Naive thymus-derived CD8-positive, alpha-beta T cell (primary cell): ENCODE measurements at regions not wholly inside any gene's neighbourhood (a gene's known extent, or its start where the extent isn't known, plus 50 kb on each side); places are given as distances from the start of the nearest gene placed in this dataset.
"Not testable (repeated sequence)": the region's sequence is repeated elsewhere in the genome, so short reads cannot be mapped to it uniquely, and the experiment has no call there.

Experiments used
- ATAC-seq, 2 donors: fragments of 150-1000 bp; cut with Tn5 transposase in 1 of 2; sonication (Bioruptor Pico), chemical (Tn5 transposase) in 1 of 2; 1 replicate in 1 of 2; 2 replicates in 1 of 2; pipeline ENCODE4 v1.10.0; 2021; ENCODE audit warnings: mild to moderate bottlenecking in 2 of 2, moderate library complexity in 2 of 2
- POLR2A ChIA-PET: fragments of 350-600 bp; sonication (Branson Sonifier 250); formaldehyde crosslinking; loops from one replicate; lab custom pipeline; 2021; ENCODE audit warnings: antibody characterized with exemption; lab: Charles Lee
- DNase-seq, 10 donors: peaks; one replicate each; pipeline versions ENCODE4 v3.0.0 to v3.0.0-alpha.2; 2020 to 2022
- H3K27ac Mint-ChIP-seq, 10 donors: one replicate each; pipeline ENCODE4 v1.8.0; 2020 to 2022; ENCODE audit warnings: mild to moderate bottlenecking in 10 of 10, mixed read lengths in 10 of 10, moderate library complexity in 4 of 10, inconsistent platforms in 1 of 10
- H3K27me3 Mint-ChIP-seq, 5 donors: one replicate each; pipeline ENCODE4 v1.8.0; 2021 to 2022; ENCODE audit warnings: mixed read lengths in 5 of 5
- H3K36me3 Mint-ChIP-seq, 3 donors: one replicate each; pipeline ENCODE4 v1.8.0; 2020 to 2022; ENCODE audit warnings: mixed read lengths in 3 of 3, mild to moderate bottlenecking in 2 of 3, inconsistent platforms in 1 of 3
- H3K4me1 Mint-ChIP-seq, 4 donors: one replicate each; pipeline ENCODE4 v1.8.0; 2021 to 2022; ENCODE audit warnings: mixed read lengths in 4 of 4
- H3K4me3 Mint-ChIP-seq, 10 donors: one replicate each; pipeline ENCODE4 v1.8.0; 2020 to 2022; ENCODE audit warnings: mild to moderate bottlenecking in 10 of 10, mixed read lengths in 10 of 10, moderate library complexity in 6 of 10, inconsistent platforms in 1 of 10
- H3K9me3 Mint-ChIP-seq, 9 donors: one replicate each; pipeline ENCODE4 v1.8.0; 2020 to 2022; ENCODE audit warnings: mixed read lengths in 9 of 9, mild to moderate bottlenecking in 3 of 9, inconsistent platforms in 1 of 9, moderate library complexity in 1 of 9

DNA sequence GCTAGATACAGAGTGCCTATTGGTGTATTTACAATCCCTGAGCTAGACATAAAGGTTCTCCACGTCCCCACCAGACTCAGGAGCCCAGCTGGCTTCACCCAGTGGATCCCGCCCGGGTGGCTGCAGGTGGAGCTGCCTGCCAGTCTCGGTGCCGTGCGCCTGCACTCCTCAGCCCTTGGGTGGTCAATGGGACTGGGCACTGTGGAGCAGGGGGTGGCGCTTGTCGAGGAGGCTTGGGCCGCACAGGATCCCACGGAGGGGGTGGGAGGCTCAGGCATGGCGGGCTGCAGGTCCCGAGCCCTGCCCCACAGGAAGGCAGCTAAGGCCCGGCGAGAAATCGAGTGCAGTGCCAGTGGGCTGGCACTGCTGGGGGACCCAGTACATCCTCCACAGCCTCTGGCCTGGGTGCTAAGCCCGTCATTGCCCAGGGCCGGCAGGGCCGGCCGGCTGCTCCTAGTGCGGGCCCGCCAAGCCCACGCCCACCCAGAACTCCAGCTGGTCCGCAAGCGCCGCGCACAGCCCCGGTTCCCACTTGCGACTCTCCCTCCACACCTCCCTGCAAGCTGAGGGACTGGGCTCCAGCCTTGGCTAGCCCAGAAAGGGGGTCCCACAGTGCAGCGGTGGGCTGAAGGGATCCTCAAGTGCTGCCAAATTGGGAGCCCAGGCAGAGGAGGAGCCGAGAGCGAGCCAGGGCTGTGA, 554.6 kb upstream of the LUZP2 start:
- H3K4me3 Mint-ChIP-seq, H3K36me3 Mint-ChIP-seq, H3K9me3 Mint-ChIP-seq, DNase-seq, ATAC-seq, H3K27me3 Mint-ChIP-seq, H3K4me1 Mint-ChIP-seq, POLR2A ChIA-PET, H3K27ac Mint-ChIP-seq: not testable (repeated sequence)

GRCh38 chr11:23944923-23945322, 551.9 kb upstream of the LUZP2 start:
- POLR2A ChIA-PET = no interaction called here
- DNase-seq = no peak
- Mint-ChIP-seq H3K27ac (no peak overlapping the region), H3K9me3 (peaks cover 0 to 9% (median 0%) of the 10 kb centered on the region in 9 donors), H3K27me3 (no peaks in the 10 kb centered on the region), H3K36me3 (no peaks in the 10 kb centered on the region), H3K4me3 (no peak overlapping the region), H3K4me1 (no peaks in the 10 kb centered on the region)
- no peak for ATAC-seq

- H3K27ac Mint-ChIP-seq = no peak overlapping the region
- H3K9me3 Mint-ChIP-seq = peaks cover 0 to 4% (median 0%) of the 10 kb centered on the region in 9 donors
- DNase-seq = no peak
- POLR2A ChIA-PET = no interaction called here
- no peaks in the 10 kb centered on the region for H3K4me1 Mint-ChIP-seq
- no peaks in the 10 kb centered on the region for H3K27me3 Mint-ChIP-seq
- H3K4me3 Mint-ChIP-seq = no peak overlapping the region
- no peaks in the 10 kb centered on the region for H3K36me3 Mint-ChIP-seq
- ATAC-seq = no peak
These were observed 549.0 kb upstream of the LUZP2 start for GRCh38 chr11:23947883-23948282.

DNA sequence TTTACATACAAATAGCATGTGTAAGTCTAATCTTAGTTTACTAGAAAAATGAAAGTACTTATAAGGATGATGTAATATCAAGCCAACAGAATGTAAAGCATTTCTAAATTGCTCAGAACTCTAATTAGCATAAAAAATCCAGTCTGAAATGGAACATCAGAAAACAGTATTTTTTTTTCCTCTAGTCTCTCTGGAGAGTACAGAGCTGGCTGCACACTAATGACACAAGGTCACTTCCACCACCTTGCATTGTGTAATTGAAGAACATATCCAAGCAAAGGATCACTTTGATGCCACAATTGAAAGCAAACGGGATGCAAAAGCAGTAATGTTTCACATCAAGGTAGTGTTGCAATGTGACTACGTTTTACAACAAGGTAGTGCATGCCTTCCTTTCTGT, 548.0 kb upstream of the LUZP2 start:
- no peaks in the 10 kb centered on the region for H3K27me3 Mint-ChIP-seq
- no peak overlapping the region for H3K4me3 Mint-ChIP-seq
- no peak overlapping the region for H3K27ac Mint-ChIP-seq
- POLR2A ChIA-PET = no interaction called here
- H3K4me1 Mint-ChIP-seq = no peaks in the 10 kb centered on the region
- no peaks in the 10 kb centered on the region for H3K36me3 Mint-ChIP-seq
- DNase-seq (no peak), ATAC-seq (no peak)
- H3K9me3 Mint-ChIP-seq = peaks cover 0 to 4% (median 0%) of the 10 kb centered on the region in 9 donors

- H3K4me3 Mint-ChIP-seq = no peak overlapping the region
- DNase-seq (no peak), ATAC-seq (no peak)
- no peaks in the 10 kb centered on the region for H3K4me1 Mint-ChIP-seq
- H3K9me3 Mint-ChIP-seq = peaks cover 0 to 7% (median 0%) of the 10 kb centered on the region in 9 donors
- H3K27me3 Mint-ChIP-seq = no peaks in the 10 kb centered on the region
- no peaks in the 10 kb centered on the region for H3K36me3 Mint-ChIP-seq
- H3K27ac Mint-ChIP-seq = no peak overlapping the region
- POLR2A ChIA-PET = no interaction called here
These were observed 542.7 kb upstream of the LUZP2 start for GRCh38 chr11:23953951-23954710.

DNA sequence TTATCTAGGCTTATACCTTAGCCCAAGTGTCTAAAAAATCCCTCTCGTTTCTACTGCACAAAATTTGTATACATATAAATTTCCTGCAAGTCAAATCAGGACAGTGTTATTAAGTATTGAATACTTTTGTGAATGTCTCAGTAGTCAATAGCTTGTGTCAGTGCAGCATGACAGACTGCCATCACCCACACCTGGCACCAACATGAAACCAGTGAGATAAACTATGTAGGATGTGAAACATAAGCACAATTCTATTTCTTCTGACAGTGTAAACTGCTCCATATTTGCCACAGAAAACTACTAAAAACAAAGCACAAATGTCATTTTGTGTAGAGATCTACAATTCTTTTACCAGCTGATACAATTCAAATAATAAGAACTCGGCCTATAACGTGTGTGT, 542.1 kb upstream of the LUZP2 start:
- Mint-ChIP-seq H3K9me3 (peaks cover 0 to 9% (median 0%) of the 10 kb centered on the region in 9 donors), H3K4me3 (no peak overlapping the region), H3K36me3 (no peaks in the 10 kb centered on the region), H3K4me1 (no peaks in the 10 kb centered on the region), H3K27me3 (no peaks in the 10 kb centered on the region), H3K27ac (no peak overlapping the region)
- ATAC-seq (no peak), DNase-seq (no peak)
- POLR2A ChIA-PET = no interaction called here

- H3K27ac Mint-ChIP-seq = no peak overlapping the region
- H3K4me1 Mint-ChIP-seq = no peaks in the 10 kb centered on the region
- H3K36me3 Mint-ChIP-seq = no peaks in the 10 kb centered on the region
- H3K27me3 Mint-ChIP-seq = no peaks in the 10 kb centered on the region
- H3K9me3 Mint-ChIP-seq = peaks cover 0 to 9% (median 0%) of the 10 kb centered on the region in 9 donors
- DNase-seq = no peak
- ATAC-seq = no peak
- POLR2A ChIA-PET = no interaction called here
- H3K4me3 Mint-ChIP-seq = no peak overlapping the region
These were observed 540.3 kb upstream of the LUZP2 start for GRCh38 chr11:23956586-23956985.

DNA sequence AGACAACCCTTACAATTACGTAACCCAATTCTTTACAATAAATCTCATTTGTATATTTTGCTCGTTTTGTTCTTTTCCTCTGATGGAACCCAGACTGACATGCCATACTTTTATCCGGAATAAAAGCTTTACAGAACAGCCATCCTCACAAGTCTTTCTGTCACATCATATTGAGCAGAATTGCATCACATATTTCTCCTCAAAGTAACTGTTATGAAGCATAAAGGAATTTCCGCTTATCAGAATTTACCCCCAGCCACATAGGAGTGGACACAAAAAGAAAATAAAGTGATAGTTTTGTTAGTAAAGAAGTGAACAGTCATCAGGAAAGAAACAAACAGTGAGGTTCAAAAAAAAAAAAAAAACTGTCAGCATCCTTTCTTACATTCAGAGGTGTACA, 539.5 kb upstream of the LUZP2 start:
- DNase-seq (no peak), ATAC-seq (no peak)
- H3K4me1 Mint-ChIP-seq = no peaks in the 10 kb centered on the region
- POLR2A ChIA-PET = no interaction called here
- peaks cover 0 to 9% (median 0%) of the 10 kb centered on the region in 9 donors for H3K9me3 Mint-ChIP-seq
- no peaks in the 10 kb centered on the region for H3K27me3 Mint-ChIP-seq
- no peaks in the 10 kb centered on the region for H3K36me3 Mint-ChIP-seq
- no peak overlapping the region for H3K27ac Mint-ChIP-seq
- no peak overlapping the region for H3K4me3 Mint-ChIP-seq

- Mint-ChIP-seq H3K4me1 (no peaks in the 10 kb centered on the region), H3K27ac (no peak overlapping the region), H3K4me3 (no peak overlapping the region), H3K36me3 (no peaks in the 10 kb centered on the region), H3K27me3 (no peaks in the 10 kb centered on the region), H3K9me3 (peaks cover 0 to 10% (median 1%) of the 10 kb centered on the region in 9 donors)
- DNase-seq = no peak
- POLR2A ChIA-PET = no interaction called here
- no peak for ATAC-seq
These were observed 537.4 kb upstream of the LUZP2 start for GRCh38 chr11:23959462-23959861.

DNA sequence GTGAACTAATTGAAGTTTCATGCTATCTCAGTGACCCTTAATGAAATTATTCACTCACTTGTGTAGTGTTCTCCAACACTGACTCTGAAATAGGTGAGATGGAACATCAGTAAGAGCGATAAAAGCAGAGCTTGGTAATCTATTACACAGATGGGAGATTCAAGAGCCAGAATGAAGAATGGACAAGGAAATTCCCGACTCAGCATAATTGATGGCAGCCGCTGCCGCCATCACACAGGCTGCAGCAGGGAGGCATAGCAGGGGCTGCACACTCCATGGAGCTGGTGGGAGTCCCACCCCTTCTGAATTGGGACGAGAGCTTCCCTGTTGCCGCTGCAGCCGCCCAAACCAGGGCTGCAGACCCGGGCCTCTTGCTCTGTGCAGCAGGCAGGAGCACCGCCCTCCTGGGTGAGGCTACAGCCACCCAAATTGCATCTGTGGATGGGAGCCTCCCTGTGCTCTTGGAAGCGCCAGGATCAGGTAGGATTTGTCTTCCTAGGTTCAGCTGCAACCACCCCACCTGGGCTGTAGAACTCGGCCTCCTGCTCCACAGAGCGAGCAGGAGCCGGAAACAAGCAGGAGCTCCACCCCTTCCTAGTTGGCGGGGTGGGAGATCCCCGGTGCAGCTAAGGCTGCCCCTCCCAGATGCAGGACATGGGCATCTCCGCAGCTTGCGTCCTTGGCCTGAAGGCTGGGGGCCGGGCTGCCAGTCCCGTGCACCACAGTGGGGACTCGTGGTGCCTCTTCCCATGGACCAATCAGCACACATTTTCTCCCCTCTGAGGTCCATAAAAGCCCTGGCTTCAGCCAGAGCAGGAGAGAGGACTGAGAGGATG, 535.1 kb upstream of the LUZP2 start:
- no peak for ATAC-seq
- peaks cover 0 to 10% (median 1%) of the 10 kb centered on the region in 9 donors for H3K9me3 Mint-ChIP-seq
- DNase-seq = no peak
- no peak overlapping the region for H3K27ac Mint-ChIP-seq
- no peaks in the 10 kb centered on the region for H3K27me3 Mint-ChIP-seq
- H3K4me1 Mint-ChIP-seq = no peaks in the 10 kb centered on the region
- H3K36me3 Mint-ChIP-seq = no peaks in the 10 kb centered on the region
- no peak overlapping the region for H3K4me3 Mint-ChIP-seq
- POLR2A ChIA-PET = no interaction called here

DNA sequence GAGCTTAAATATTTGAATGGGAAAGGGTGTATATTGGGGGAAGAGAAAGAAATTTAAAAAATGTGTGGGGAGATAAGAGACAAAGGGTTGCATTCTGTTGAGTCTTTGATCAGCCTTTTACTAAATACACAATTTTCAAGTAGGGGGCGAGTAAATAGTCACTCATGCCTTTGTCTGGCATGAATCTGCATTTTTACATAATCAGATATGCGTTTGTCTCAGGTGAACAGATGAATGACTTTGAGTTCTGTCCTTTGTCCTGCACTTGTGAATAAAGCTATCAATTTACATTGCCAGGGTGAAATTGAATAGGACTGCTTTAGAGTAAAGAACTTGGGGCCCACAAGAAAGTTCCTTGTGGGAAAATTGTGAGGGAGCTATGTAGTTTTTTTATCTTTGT, 523.6 kb upstream of the LUZP2 start:
- DNase-seq = no peak
- H3K27me3 Mint-ChIP-seq = no peaks in the 10 kb centered on the region
- no peak for ATAC-seq
- peaks cover 0 to 7% (median 2%) of the 10 kb centered on the region in 9 donors for H3K9me3 Mint-ChIP-seq
- H3K27ac Mint-ChIP-seq = no peak overlapping the region
- no peaks in the 10 kb centered on the region for H3K36me3 Mint-ChIP-seq
- H3K4me1 Mint-ChIP-seq = no peaks in the 10 kb centered on the region
- H3K4me3 Mint-ChIP-seq = no peak overlapping the region
- POLR2A ChIA-PET = no interaction called here

DNA sequence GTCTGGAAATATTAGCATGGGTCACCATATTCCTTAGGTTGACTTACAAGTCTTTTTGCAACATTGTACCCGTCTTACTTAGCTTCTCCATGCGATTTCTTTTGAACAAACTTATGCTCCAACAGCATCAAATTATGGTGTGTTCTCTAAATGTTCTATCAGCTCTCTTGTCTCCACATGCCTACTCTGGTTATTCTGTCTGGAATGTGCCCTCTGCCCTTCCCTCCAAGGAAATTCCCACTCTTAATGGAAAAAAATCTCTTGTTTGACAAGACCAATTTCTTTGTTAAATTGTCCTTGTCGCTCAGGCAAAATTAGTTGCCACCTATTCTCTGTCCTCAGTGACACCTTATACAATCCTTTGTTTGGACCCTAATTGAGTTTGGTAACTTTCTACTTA, 522.8 kb upstream of the LUZP2 start:
- H3K27ac Mint-ChIP-seq = no peak overlapping the region
- DNase-seq (no peak), ATAC-seq (no peak)
- peaks cover 0 to 7% (median 2%) of the 10 kb centered on the region in 9 donors for H3K9me3 Mint-ChIP-seq
- POLR2A ChIA-PET = no interaction called here
- H3K27me3 Mint-ChIP-seq = no peaks in the 10 kb centered on the region
- no peaks in the 10 kb centered on the region for H3K4me1 Mint-ChIP-seq
- no peak overlapping the region for H3K4me3 Mint-ChIP-seq
- no peaks in the 10 kb centered on the region for H3K36me3 Mint-ChIP-seq

- DNase-seq (no peak), ATAC-seq (no peak)
- Mint-ChIP-seq H3K27me3 (no peaks in the 10 kb centered on the region), H3K27ac (no peak overlapping the region), H3K4me1 (no peaks in the 10 kb centered on the region), H3K36me3 (no peaks in the 10 kb centered on the region), H3K4me3 (no peak overlapping the region), H3K9me3 (peaks cover 0 to 7% (median 2%) of the 10 kb centered on the region in 9 donors)
- POLR2A ChIA-PET = no interaction called here
These were observed 522.3 kb upstream of the LUZP2 start for GRCh38 chr11:23974601-23975000.
